ENCODE measurements at regions not wholly inside any gene's neighbourhood (a gene's known extent, or its start where the extent isn't known, plus 50 kb on each side); places are given as distances from the start of the nearest gene placed in this dataset.

DNA sequence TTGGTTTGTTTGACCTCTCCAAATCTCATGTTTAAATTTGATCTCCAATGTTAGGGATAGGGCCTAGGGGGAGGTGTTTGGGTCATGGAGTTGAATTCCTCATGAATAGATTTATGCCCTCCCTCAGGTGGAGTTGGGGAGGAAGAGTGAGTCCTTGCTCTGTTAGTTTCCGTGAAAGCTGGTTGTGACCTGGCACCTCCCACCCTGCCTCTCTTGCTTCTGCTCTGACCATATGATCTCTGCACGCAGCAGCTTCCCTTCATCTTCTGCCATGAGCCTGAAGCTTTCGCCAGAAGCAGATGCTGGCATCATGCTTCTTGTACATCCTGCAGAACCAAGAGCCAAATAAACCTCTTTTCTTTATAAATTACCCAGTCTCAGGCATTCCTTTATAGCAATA lies 231.6 kb upstream of the ERBB4 start:
- ATAC-seq, result no peak
- H3K9me3 ChIP-seq, result no peaks in the 10 kb centered on the region
- no peaks in the 10 kb centered on the region for H3K27me3 ChIP-seq
- no peaks in the 10 kb centered on the region for H3K4me1 ChIP-seq
- no peaks in the 10 kb centered on the region for H3K36me3 ChIP-seq
- H3K27ac ChIP-seq, result no peak overlapping the region
- no peak for DNase-seq
- intact Hi-C loops (cut with DNase I), result no loop called here
- TF ChIP-seq, protein P1, sequence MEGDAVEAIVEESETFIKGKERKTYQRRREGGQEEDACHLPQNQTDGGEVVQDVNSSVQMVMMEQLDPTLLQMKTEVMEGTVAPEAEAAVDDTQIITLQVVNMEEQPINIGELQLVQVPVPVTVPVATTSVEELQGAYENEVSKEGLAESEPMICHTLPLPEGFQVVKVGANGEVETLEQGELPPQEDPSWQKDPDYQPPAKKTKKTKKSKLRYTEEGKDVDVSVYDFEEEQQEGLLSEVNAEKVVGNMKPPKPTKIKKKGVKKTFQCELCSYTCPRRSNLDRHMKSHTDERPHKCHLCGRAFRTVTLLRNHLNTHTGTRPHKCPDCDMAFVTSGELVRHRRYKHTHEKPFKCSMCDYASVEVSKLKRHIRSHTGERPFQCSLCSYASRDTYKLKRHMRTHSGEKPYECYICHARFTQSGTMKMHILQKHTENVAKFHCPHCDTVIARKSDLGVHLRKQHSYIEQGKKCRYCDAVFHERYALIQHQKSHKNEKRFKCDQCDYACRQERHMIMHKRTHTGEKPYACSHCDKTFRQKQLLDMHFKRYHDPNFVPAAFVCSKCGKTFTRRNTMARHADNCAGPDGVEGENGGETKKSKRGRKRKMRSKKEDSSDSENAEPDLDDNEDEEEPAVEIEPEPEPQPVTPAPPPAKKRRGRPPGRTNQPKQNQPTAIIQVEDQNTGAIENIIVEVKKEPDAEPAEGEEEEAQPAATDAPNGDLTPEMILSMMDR (IDR thresholded peaks at IDR 0.05), result no peak
- H3K4me3 ChIP-seq, result no peak overlapping the region

DNA sequence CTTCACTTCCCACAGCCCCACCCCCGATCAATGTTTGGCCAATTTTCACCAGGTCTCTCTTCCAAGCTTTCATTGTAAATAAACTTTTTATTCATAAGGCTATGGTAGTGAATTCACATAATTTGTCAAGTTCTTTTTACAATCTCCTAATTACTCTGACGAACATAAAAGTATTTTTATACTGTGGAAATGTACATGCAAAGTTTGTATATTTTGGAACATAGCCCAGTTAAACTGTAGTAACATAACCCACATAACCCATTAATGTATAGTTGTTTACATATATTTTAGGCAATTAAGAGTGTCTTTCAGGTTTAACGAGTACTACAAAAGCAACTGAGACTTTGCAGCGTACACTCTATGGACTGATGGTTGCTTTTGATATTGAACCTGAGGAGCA lies 228.3 kb upstream of the ERBB4 start:
- ATAC-seq, result no peak
- TF ChIP-seq, protein P1 (IDR thresholded peaks at IDR 0.05), result no peak
- DNase-seq, result no peak
- H3K27ac ChIP-seq, result no peak overlapping the region
- no peak overlapping the region for H3K4me3 ChIP-seq
- H3K4me1 ChIP-seq, result no peaks in the 10 kb centered on the region
- intact Hi-C loops (cut with DNase I), result no loop called here
- H3K36me3 ChIP-seq, result no peaks in the 10 kb centered on the region
- H3K9me3 ChIP-seq, result no peaks in the 10 kb centered on the region
- no peaks in the 10 kb centered on the region for H3K27me3 ChIP-seq

DNA sequence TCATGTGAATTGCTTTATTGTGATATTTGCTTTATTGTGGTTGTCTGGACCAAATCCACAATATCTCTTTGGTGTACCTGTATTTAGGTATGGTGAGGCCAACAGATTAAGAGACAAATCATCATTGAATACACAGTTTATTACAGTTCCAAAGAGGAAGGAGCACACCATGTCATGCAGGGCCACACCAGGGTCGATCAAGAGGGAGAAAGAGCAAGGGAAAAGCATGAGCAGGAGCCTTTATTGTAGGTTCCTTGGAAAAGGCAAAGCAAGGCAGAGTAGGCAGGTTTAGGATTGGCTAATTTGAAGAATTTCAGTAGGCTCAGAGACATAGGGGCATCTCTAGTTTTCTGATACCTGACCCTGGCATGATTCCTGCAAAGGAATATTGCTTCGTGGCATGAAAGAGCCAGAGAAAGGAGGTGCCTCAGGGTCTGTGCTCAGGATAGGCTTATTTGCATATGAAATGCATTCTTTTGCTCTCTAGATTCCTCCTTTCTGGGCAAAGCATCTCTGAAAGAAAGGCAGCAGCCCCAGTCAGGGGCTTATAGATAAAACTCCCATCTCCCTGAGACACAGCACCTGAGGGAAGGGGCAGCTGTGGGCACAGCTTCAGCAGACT lies 214.2 kb upstream of the ERBB4 start:
- TF ChIP-seq, protein P1 (IDR thresholded peaks at IDR 0.05), result no peak

DNA sequence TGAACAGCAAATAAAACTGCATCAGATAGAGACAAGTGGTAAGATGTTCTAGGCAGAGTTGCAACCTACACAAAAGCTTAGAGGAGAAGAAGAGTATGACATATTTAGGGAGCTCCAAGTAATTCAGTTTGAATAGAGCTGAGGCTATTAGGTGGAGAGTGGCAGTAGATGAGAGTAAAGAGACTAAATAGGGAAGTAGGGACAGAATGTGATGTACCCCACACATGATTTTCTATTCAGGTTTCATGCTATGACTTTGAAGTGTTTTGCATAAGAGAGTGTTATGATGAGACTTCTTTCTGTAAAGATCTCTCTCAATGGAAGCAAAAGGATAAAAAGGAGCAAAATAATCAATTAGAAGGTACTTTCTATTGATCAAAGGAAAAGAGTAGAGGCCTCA lies 206.8 kb upstream of the ERBB4 start:
- Histone ChIP-seq H3K27ac (no peak overlapping the region), H3K4me1 (no peaks in the 10 kb centered on the region), H3K9me3 (no peaks in the 10 kb centered on the region), H3K4me3 (no peak overlapping the region), H3K27me3 (no peaks in the 10 kb centered on the region), H3K36me3 (no peaks in the 10 kb centered on the region)
- DNase-seq, result no peak
- intact Hi-C loops (cut with DNase I), result no loop called here
- TF ChIP-seq, protein P1 (IDR thresholded peaks at IDR 0.05), result no peak
- no peak for ATAC-seq

More for the DNA sequence above, 214.2 kb upstream of the ERBB4 start:
- Histone ChIP-seq H3K9me3 (no peaks in the 10 kb centered on the region), H3K4me3 (no peak overlapping the region), H3K4me1 (no peaks in the 10 kb centered on the region), H3K27me3 (no peaks in the 10 kb centered on the region), H3K36me3 (no peaks in the 10 kb centered on the region), H3K27ac (no peak overlapping the region)
- no peak for DNase-seq
- intact Hi-C loops (cut with DNase I), result no loop called here
- ATAC-seq, result no peak

DNA sequence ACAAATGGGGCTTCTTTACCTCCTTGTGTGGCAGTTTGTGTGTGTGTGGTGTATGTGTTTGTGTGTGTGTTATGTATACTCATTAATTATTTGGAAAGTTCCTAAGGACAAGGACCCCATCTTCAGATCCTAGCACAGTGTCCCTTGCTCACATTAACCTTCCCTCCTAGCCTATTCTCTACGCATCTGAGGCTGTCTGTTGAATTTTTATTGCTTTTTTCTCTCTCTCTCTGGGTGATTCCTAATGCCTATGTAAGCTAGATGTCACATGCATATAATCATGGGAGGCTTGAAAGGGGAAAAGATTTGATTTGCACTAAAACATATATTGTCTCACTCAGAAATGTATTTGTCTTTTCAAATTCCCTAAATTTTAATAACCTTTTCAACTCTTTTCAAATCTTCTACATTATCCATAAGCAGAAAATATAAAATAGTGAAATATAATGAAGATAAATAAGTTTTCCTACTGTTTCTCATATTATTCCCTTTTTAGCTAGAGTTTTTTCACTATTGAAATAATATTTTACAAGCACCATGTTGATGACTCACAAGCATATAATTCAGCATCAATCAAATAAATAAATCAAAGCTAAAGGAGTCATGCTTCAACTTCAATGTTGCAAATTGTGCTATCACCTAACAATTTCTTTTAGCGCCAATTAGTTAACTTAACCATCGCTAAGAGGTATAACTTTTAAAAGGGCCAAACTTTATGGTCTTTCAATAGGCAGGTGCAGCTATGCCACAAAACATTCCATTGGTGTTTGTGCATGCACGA lies 199.0 kb upstream of the ERBB4 start:
- Histone ChIP-seq H3K4me3 (no peak overlapping the region), H3K27me3 (no peaks in the 10 kb centered on the region), H3K9me3 (no peaks in the 10 kb centered on the region), H3K36me3 (no peaks in the 10 kb centered on the region), H3K4me1 (no peaks in the 10 kb centered on the region), H3K27ac (no peak overlapping the region)
- intact Hi-C loops (cut with DNase I), result no loop called here
- ATAC-seq (no peak), DNase-seq (no peak)
- TF ChIP-seq, protein P1 (IDR thresholded peaks at IDR 0.05), result no peak

Measured in upper lobe of right lung (tissue), 1 donor.